MCF 10A (cell line): ENCODE measurements at regions not wholly inside any gene's neighbourhood (a gene's known extent, or its start where the extent isn't known, plus 50 kb on each side); places are given as distances from the start of the nearest gene placed in this dataset.

Experiments
- BruUV-seq: library from RNA; stranded (reverse); fragments of 400-500 nt; replicated peaks from 2 replicates; lab custom pipeline; 2021; lab: Mats Ljungman, UMichigan
- CTCF ChIA-PET: fragments of 300-600 bp; sonication (Branson Sonifier 250); formaldehyde crosslinking; extraction: SDS; loops from one replicate; lab custom pipeline; 2021; ENCODE audit warnings: antibody characterized with exemption, inconsistent platforms; lab: Yijun Ruan, JAX
- POLR2A ChIA-PET: fragments of 300-600, 350-650 bp; sonication (Branson Sonifier 250); formaldehyde crosslinking; extraction: SDS; loops from one replicate; lab custom pipeline; 2020; ENCODE audit warnings: antibody characterized with exemption, inconsistent platforms; lab: Yijun Ruan, JAX
- DNase-seq: peaks from one replicate; pipeline ENCODE4 v3.0.0-alpha.2; 2018; ENCODE audit not compliant: unreplicated experiment
- H3K27ac Mint-ChIP-seq: one replicate; pipeline ENCODE4 v1.8.0; 2022; ENCODE audit warnings: mild to moderate bottlenecking, low read depth, mixed read lengths; ENCODE audit not compliant: unreplicated experiment
- H3K27me3 Mint-ChIP-seq: one replicate; pipeline ENCODE4 v1.8.0; 2022; ENCODE audit warnings: mixed read lengths; ENCODE audit not compliant: insufficient read depth, unreplicated experiment
- H3K36me3 Mint-ChIP-seq: one replicate; pipeline ENCODE4 v1.8.0; 2022; ENCODE audit warnings: mild to moderate bottlenecking, moderate library complexity, mixed read lengths; ENCODE audit not compliant: insufficient read depth, unreplicated experiment
- H3K4me1 Mint-ChIP-seq: one replicate; pipeline ENCODE4 v1.8.0; 2022; ENCODE audit warnings: mixed read lengths; ENCODE audit not compliant: insufficient read depth, unreplicated experiment
- H3K4me3 Mint-ChIP-seq: one replicate; pipeline ENCODE4 v1.8.0; 2022; ENCODE audit warnings: mild to moderate bottlenecking, moderate library complexity, mixed read lengths; ENCODE audit not compliant: unreplicated experiment
- H3K9me3 Mint-ChIP-seq: one replicate; pipeline ENCODE4 v1.8.0; 2022; ENCODE audit warnings: mixed read lengths; ENCODE audit not compliant: unreplicated experiment
- intact Hi-C: fragments of 100-400 bp; cut with micrococcal nuclease; formaldehyde crosslinking; loops from 2 replicates; pipeline ENCODE4 v1.14.1; 2022
- TF ChIP-seq, protein P1 (sequence below): fragments of 200-600 bp; IDR thresholded peaks from one replicate; pipeline ENCODE4 v1.8.0; 2022; ENCODE audit warnings: antibody characterized with exemption, mild to moderate bottlenecking; ENCODE audit not compliant: unreplicated experiment

GRCh38 chr5:4627131-4627530, 513.0 kb upstream of the ADAMTS16 start:
- H3K36me3 Mint-ChIP-seq = no peaks in the 10 kb centered on the region
- intact Hi-C loops = no loop called here
- DNase-seq = no peak
- peak overlapping the region; percentile 43 for H3K27ac Mint-ChIP-seq
- ChIA-PET POLR2A (no interaction called here), CTCF (no interaction called here)
- TF ChIP-seq, protein P1, sequence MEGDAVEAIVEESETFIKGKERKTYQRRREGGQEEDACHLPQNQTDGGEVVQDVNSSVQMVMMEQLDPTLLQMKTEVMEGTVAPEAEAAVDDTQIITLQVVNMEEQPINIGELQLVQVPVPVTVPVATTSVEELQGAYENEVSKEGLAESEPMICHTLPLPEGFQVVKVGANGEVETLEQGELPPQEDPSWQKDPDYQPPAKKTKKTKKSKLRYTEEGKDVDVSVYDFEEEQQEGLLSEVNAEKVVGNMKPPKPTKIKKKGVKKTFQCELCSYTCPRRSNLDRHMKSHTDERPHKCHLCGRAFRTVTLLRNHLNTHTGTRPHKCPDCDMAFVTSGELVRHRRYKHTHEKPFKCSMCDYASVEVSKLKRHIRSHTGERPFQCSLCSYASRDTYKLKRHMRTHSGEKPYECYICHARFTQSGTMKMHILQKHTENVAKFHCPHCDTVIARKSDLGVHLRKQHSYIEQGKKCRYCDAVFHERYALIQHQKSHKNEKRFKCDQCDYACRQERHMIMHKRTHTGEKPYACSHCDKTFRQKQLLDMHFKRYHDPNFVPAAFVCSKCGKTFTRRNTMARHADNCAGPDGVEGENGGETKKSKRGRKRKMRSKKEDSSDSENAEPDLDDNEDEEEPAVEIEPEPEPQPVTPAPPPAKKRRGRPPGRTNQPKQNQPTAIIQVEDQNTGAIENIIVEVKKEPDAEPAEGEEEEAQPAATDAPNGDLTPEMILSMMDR = no peak
- BruUV-seq = no TSS peak
- no peaks in the 10 kb centered on the region for H3K27me3 Mint-ChIP-seq
- H3K4me1 Mint-ChIP-seq = no peaks in the 10 kb centered on the region
- no peaks in the 10 kb centered on the region for H3K9me3 Mint-ChIP-seq
- no peak overlapping the region for H3K4me3 Mint-ChIP-seq

DNA sequence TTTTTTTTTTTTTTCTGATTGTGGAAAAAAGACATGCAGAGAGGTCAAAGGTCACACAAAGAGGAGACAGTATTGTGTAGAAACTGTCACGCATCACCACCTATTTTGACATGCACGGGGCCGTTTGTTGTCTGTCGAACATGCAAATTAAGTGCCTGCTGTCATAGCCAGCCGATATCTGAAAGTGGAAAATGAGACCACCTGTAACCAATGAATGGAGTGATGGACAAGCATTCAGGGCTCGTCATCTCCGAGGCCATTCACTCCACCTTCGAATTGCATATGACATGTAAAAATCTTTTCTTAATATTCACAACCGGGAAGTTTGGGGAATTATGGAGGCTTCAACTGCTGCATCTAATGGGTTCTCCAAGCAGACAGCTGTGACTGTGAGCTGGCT, 512.2 kb upstream of the ADAMTS16 start:
- ChIA-PET POLR2A (no interaction called here), CTCF (no interaction called here)
- BruUV-seq = no TSS peak
- H3K36me3 Mint-ChIP-seq = no peaks in the 10 kb centered on the region
- H3K27me3 Mint-ChIP-seq = no peaks in the 10 kb centered on the region
- TF ChIP-seq, protein P1 = no peak
- H3K27ac Mint-ChIP-seq = peak overlapping the region; percentile 43
- no peaks in the 10 kb centered on the region for H3K4me1 Mint-ChIP-seq
- H3K4me3 Mint-ChIP-seq = no peak overlapping the region
- intact Hi-C loops = no loop called here
- no peaks in the 10 kb centered on the region for H3K9me3 Mint-ChIP-seq
- no peak for DNase-seq

GRCh38 chr5:4628645-4629385, 511.3 kb upstream of the ADAMTS16 start:
- no peak overlapping the region for H3K27ac Mint-ChIP-seq
- DNase-seq = no peak
- H3K36me3 Mint-ChIP-seq = no peaks in the 10 kb centered on the region
- no TSS peak for BruUV-seq
- intact Hi-C loops = no loop called here
- TF ChIP-seq, protein P1 = no peak
- H3K4me1 Mint-ChIP-seq = no peaks in the 10 kb centered on the region
- no peak overlapping the region for H3K4me3 Mint-ChIP-seq
- H3K9me3 Mint-ChIP-seq = no peaks in the 10 kb centered on the region
- H3K27me3 Mint-ChIP-seq = no peaks in the 10 kb centered on the region
- ChIA-PET CTCF (no interaction called here), POLR2A (no interaction called here)

DNA sequence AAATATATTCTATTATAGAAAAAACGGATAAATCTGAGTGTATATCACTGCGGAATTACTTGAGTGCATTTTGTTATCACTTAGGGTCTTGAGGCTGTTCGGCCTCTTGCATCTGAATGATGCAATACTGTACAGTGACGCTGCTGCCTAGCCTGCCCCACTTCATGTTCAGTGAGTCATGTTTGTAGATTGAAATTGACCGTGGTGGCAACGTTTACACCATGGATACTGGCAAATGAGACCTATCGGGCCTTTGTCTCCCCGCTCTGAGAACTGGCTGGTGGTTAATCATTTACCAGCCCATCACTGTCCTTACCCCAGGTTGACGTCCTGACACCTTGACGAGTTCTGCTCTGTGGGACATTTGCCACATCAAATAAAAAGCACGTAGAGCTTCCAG, 510.1 kb upstream of the ADAMTS16 start:
- no peaks in the 10 kb centered on the region for H3K36me3 Mint-ChIP-seq
- H3K4me1 Mint-ChIP-seq = no peaks in the 10 kb centered on the region
- H3K27me3 Mint-ChIP-seq = no peaks in the 10 kb centered on the region
- no peaks in the 10 kb centered on the region for H3K9me3 Mint-ChIP-seq
- intact Hi-C loops = no loop called here
- no peak overlapping the region for H3K27ac Mint-ChIP-seq
- ChIA-PET CTCF (no interaction called here), POLR2A (no interaction called here)
- H3K4me3 Mint-ChIP-seq = no peak overlapping the region
- BruUV-seq = no TSS peak
- TF ChIP-seq, protein P1 = no peak
- DNase-seq = peak; percentile 25
